OCI-LY7 (cell line): ENCODE measurements at regions not wholly inside any gene's neighbourhood (a gene's known extent, or its start where the extent isn't known, plus 50 kb on each side); places are given as distances from the start of the nearest gene placed in this dataset.

Experiments
- BruUV-seq: library from RNA; stranded (reverse); fragments of 400-500 nt; replicated peaks from 2 replicates; lab custom pipeline; 2021; lab: Mats Ljungman, UMichigan
- CTCF ChIA-PET: fragments of 300-600 bp; sonication (Branson Sonifier 250); formaldehyde crosslinking; loops from one replicate; lab custom pipeline; 2022; ENCODE audit warnings: antibody characterized with exemption; ENCODE audit not compliant: unreplicated experiment; lab: Charles Lee
- POLR2A ChIA-PET: fragments of 300-600 bp; sonication (Branson Sonifier 250); formaldehyde crosslinking; loops from one replicate; lab custom pipeline; 2022; ENCODE audit warnings: antibody characterized with exemption; lab: Charles Lee
- DNase-seq: peaks from one replicate; pipeline ENCODE4 v3.0.0-alpha.2; 2015; ENCODE audit warnings: low spot score
- H2AFZ ChIP-seq: fragments of 200-600 bp; sonication (generic), shearing (Covaris generic); 2 replicates; pipeline ENCODE4 v1.6.1; 2014; ENCODE audit warnings: mild to moderate bottlenecking, antibody characterized with exemption, low read length, moderate library complexity
- H3K27ac ChIP-seq: fragments of 200-600 bp; sonication (generic); 2 replicates; pipeline ENCODE4 v1.5.1; 2014; ENCODE audit warnings: mixed run types, low read depth, mild to moderate bottlenecking, moderate library complexity, low read length, inconsistent platforms; ENCODE audit not compliant: poor library complexity, severe bottlenecking
- H3K36me3 ChIP-seq: fragments of 200-600 bp; sonication (generic); 2 replicates; pipeline ENCODE4 v1.6.1; 2014; ENCODE audit warnings: mild to moderate bottlenecking, antibody characterized with exemption, low read length, moderate library complexity, mixed read lengths; ENCODE audit not compliant: insufficient read depth
- H3K4me1 ChIP-seq: fragments of 200-600 bp; sonication (generic); 2 replicates; pipeline ENCODE4 v1.5.1; 2014; ENCODE audit warnings: mild to moderate bottlenecking, low read length; ENCODE audit not compliant: insufficient read depth, poor library complexity, severe bottlenecking
- H3K4me2 ChIP-seq: fragments of 200-600 bp; sonication (generic); 2 replicates; pipeline ENCODE4 v1.6.1; 2014; ENCODE audit warnings: mild to moderate bottlenecking, low read length
- H3K4me3 ChIP-seq: fragments of 200-600 bp; sonication (generic); 2 replicates; pipeline ENCODE4 v1.5.1; 2014; ENCODE audit warnings: mild to moderate bottlenecking, low read depth, low read length; ENCODE audit not compliant: poor library complexity, severe bottlenecking
- H3K79me2 ChIP-seq: fragments of 200-600 bp; sonication (generic); 2 replicates; pipeline ENCODE4 v1.6.1; 2016; ENCODE audit warnings: low read depth, mild to moderate bottlenecking, low read length, moderate library complexity, mixed read lengths; ENCODE audit not compliant: insufficient read depth
- H3K9me2 ChIP-seq: fragments of 200-600 bp; sonication (generic); 2 replicates; pipeline ENCODE4 v1.6.1; 2016; ENCODE audit warnings: mild to moderate bottlenecking, low read length, mixed read lengths; ENCODE audit not compliant: insufficient read depth
- H3K9me3 ChIP-seq: fragments of 200-600 bp; sonication (generic); 2 replicates; pipeline ENCODE4 v1.6.1; 2014; ENCODE audit warnings: mild to moderate bottlenecking, mixed run types, low read length, mixed read lengths
- H4K20me1 ChIP-seq: fragments of 200-600 bp; sonication (generic); 2 replicates; pipeline ENCODE4 v1.6.1; 2014; ENCODE audit warnings: mild to moderate bottlenecking, antibody characterized with exemption, low read length, moderate library complexity, mixed read lengths; ENCODE audit not compliant: insufficient read depth
- EZH2phosphoT487 ChIP-seq: fragments of 200-600 bp; sonication (generic); IDR thresholded peaks from 2 replicates; pipeline ENCODE4 v1.6.1; 2018; ENCODE audit warnings: low read depth, borderline replicate concordance, mild to moderate bottlenecking, mixed run types, antibody characterized with exemption, low read length, moderate library complexity, mixed read lengths
- intact Hi-C: fragments of 100-400 bp; cut with micrococcal nuclease; formaldehyde crosslinking; loops from one replicate; pipeline ENCODE4 v1.10.0; 2022; ENCODE audit not compliant: unreplicated experiment
- TF ChIP-seq, protein P1 (sequence below): fragments of 200-600 bp; sonication (generic); conservative IDR thresholded peaks from 2 replicates; pipeline ENCODE4 v1.5.1; 2014; ENCODE audit warnings: mild to moderate bottlenecking, antibody characterized with exemption, low read length, moderate library complexity, mixed read lengths

DNA sequence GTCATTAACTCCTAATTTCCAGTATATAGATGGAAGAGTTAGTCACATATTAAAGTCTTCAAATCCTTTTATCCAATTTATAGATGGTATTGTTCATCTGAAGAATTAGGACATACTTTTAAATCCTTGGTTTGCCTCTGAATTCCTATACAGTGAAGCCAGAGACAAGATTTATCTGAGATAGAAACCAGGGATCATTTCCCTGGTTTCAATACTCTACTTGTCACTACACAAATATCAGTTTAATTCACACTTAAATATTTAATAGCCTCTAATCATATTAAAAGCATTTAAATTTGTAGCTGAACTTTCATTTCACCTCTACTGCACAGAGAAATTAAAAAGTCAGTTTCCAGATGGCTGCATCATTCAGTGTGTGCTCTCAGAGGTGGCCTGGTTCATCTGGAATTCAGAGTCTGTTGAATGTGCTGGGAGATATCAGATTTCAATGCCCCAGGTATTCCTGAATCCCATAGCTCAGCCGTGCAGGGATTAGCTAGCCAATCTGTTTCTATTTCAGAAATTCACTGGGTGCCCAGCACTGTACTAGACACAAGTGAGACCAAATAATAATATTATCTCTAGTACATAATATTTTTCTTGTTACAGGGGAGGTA, 344.3 kb downstream of the AASDHPPT start:
- intact Hi-C loops, result no loop called here
- Histone ChIP-seq H3K4me2 (no peak overlapping the region), H2AFZ (no peak overlapping the region), H3K27ac (no peak overlapping the region), H3K4me1 (no peaks in the 10 kb centered on the region), H4K20me1 (no peaks in the 10 kb centered on the region), H3K9me3 (no peaks in the 10 kb centered on the region), H3K79me2 (no peaks in the 10 kb centered on the region), H3K4me3 (no peak overlapping the region), H3K9me2 (no peaks in the 10 kb centered on the region), H3K36me3 (no peaks in the 10 kb centered on the region)
- no TSS peak for BruUV-seq
- CTCF ChIA-PET, result no interaction called here
- no peak for DNase-seq
- POLR2A ChIA-PET, result interaction anchor here (1.0 kb wide), 1 partner anchor 43 kb away, joined by 6 read pairs; no protein-coding TSS in a partner anchor
- TF ChIP-seq EZH2phosphoT487, result no peak
- TF ChIP-seq, protein P1, sequence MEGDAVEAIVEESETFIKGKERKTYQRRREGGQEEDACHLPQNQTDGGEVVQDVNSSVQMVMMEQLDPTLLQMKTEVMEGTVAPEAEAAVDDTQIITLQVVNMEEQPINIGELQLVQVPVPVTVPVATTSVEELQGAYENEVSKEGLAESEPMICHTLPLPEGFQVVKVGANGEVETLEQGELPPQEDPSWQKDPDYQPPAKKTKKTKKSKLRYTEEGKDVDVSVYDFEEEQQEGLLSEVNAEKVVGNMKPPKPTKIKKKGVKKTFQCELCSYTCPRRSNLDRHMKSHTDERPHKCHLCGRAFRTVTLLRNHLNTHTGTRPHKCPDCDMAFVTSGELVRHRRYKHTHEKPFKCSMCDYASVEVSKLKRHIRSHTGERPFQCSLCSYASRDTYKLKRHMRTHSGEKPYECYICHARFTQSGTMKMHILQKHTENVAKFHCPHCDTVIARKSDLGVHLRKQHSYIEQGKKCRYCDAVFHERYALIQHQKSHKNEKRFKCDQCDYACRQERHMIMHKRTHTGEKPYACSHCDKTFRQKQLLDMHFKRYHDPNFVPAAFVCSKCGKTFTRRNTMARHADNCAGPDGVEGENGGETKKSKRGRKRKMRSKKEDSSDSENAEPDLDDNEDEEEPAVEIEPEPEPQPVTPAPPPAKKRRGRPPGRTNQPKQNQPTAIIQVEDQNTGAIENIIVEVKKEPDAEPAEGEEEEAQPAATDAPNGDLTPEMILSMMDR, result no peak

DNA sequence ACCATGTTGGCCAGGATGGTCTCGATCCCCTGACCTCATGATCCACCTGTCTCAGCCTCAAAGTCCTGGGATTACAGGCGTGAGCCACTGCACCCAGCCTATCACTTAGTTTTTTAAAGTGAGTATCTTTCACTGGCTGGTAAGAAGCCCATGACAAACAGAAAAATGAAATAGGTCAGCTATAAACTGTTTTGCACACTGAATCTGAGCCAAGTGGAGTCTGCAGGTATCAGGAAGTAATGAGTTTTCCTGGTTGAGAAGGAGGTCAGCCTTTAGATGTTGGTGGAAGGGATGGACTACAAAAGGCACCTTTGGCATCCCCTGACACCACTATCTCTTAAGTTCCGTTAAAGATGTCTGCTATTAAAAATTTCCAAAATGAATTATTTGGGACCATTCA, 345.1 kb downstream of the AASDHPPT start:
- CTCF ChIA-PET, result no interaction called here
- H2AFZ ChIP-seq, result no peak overlapping the region
- H3K36me3 ChIP-seq, result no peaks in the 10 kb centered on the region
- TF ChIP-seq, protein P1, result no peak
- TF ChIP-seq EZH2phosphoT487, result no peak
- no peaks in the 10 kb centered on the region for H3K4me1 ChIP-seq
- no peak overlapping the region for H3K4me2 ChIP-seq
- no peaks in the 10 kb centered on the region for H3K79me2 ChIP-seq
- no peaks in the 10 kb centered on the region for H3K9me3 ChIP-seq
- intact Hi-C loops, result no loop called here
- no peaks in the 10 kb centered on the region for H4K20me1 ChIP-seq
- H3K27ac ChIP-seq, result no peak overlapping the region
- H3K4me3 ChIP-seq, result no peak overlapping the region
- POLR2A ChIA-PET, result no interaction called here
- DNase-seq, result no peak
- no TSS peak for BruUV-seq
- H3K9me2 ChIP-seq, result no peaks in the 10 kb centered on the region

DNA sequence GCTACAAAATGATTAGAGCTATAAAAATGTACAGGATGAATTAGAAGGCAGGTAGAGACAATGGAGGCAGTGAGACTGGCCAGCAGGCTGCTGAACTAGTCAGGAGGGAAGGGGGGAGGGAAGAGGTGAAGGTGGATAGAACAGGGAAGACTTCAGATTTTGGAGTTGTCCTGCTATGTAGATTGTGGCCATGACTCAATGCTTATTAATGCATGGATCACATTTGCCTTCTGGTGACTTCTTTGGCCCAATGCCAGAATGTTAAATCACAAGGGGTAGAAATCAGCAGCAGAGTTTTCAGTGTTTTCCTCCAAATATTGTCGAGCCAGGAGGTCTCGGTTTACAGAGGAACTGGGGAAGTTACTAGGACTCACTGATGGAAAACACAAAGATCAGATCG, 346.6 kb downstream of the AASDHPPT start:
- H2AFZ ChIP-seq, result no peak overlapping the region
- H3K36me3 ChIP-seq, result no peaks in the 10 kb centered on the region
- H3K9me2 ChIP-seq, result no peaks in the 10 kb centered on the region
- no peak overlapping the region for H3K27ac ChIP-seq
- no TSS peak for BruUV-seq
- H3K4me1 ChIP-seq, result no peaks in the 10 kb centered on the region
- no peak for DNase-seq
- H3K9me3 ChIP-seq, result no peaks in the 10 kb centered on the region
- no peak overlapping the region for H3K4me3 ChIP-seq
- H3K79me2 ChIP-seq, result no peaks in the 10 kb centered on the region
- CTCF ChIA-PET, result no interaction called here
- POLR2A ChIA-PET, result interaction anchor here (0.6 kb wide), 2 partner anchors 999 to 1308 kb away, joined by 3 to 4 read pairs; no protein-coding TSS in a partner anchor
- no peak overlapping the region for H3K4me2 ChIP-seq
- intact Hi-C loops, result no loop called here
- TF ChIP-seq, protein P1, result no peak
- TF ChIP-seq EZH2phosphoT487, result no peak
- H4K20me1 ChIP-seq, result no peaks in the 10 kb centered on the region
